ENCODE measurements at regions not wholly inside any gene's neighbourhood (a gene's known extent, or its start where the extent isn't known, plus 50 kb on each side); places are given as distances from the start of the nearest gene placed in this dataset.

GRCh38 chr19:32257326-32258073, 87.9 kb upstream of the ZNF507 start:
- Histone ChIP-seq H3K4me3 (no peak overlapping the region), H3K27ac (no peak overlapping the region), H3K36me3 (no peaks in the 10 kb centered on the region), H3K4me1 (no peaks in the 10 kb centered on the region), H3K9me3 (no peaks in the 10 kb centered on the region), H3K27me3 (no peaks in the 10 kb centered on the region)
- DNase-seq (peak in 1 of 2 donors; percentile 20), ATAC-seq (ENCODE audit: low FRiP score in 2 of 2) (no peak)
- WGBS, 2 donors = 82 to 86% methylated on average over 12 of the region's 12 CpGs
- TF ChIP-seq CTCF (IDR thresholded peaks at IDR 0.05) = no peak
- TF ChIP-seq EP300 (IDR thresholded peaks at IDR 0.05) = no peak
- no peak for TF ChIP-seq POLR2AphosphoS5 (IDR thresholded peaks at IDR 0.05)
- no peak for TF ChIP-seq POLR2A (IDR thresholded peaks at IDR 0.05)

DNA sequence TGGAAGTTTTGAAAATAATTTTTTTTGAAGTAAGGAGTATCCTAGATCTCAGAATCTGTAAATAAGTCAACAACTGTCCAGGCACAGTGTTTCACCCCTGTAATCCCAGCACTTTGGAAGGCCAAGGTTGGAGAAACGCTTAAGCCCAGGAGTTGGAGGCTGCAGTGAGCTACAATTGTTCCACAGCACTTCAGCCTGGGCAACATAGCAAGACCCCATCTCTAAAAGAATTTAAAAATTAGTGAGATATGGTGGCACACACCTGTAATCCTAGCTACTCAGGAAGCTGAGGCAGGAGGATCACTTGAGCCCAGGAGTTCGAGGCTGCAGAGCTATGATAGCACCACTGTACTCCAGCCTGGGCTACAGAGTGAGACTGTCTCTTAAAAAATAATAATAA, 87.2 kb upstream of the ZNF507 start:
- no peak for ATAC-seq (ENCODE audit: low FRiP score in 2 of 2)
- H3K9me3 ChIP-seq = no peaks in the 10 kb centered on the region
- 87 to 93% methylated on average over 2 of the region's 2 CpGs for WGBS, 2 donors
- H3K27ac ChIP-seq = no peak overlapping the region
- DNase-seq = no peak
- H3K4me1 ChIP-seq = no peaks in the 10 kb centered on the region
- no peak overlapping the region for H3K4me3 ChIP-seq
- H3K36me3 ChIP-seq = no peaks in the 10 kb centered on the region
- H3K27me3 ChIP-seq = no peaks in the 10 kb centered on the region
- TF ChIP-seq POLR2A (IDR thresholded peaks at IDR 0.05) = no peak
- no peak for TF ChIP-seq CTCF (IDR thresholded peaks at IDR 0.05)
- no peak for TF ChIP-seq EP300 (IDR thresholded peaks at IDR 0.05)
- no peak for TF ChIP-seq POLR2AphosphoS5 (IDR thresholded peaks at IDR 0.05)

- ATAC-seq (ENCODE audit: low FRiP score in 2 of 2) (no peak), DNase-seq (no peak)
- H3K36me3 ChIP-seq = no peaks in the 10 kb centered on the region
- H3K27ac ChIP-seq = no peak overlapping the region
- 77 to 83% methylated on average over 7 of the region's 7 CpGs for WGBS, 2 donors
- no peaks in the 10 kb centered on the region for H3K9me3 ChIP-seq
- H3K4me1 ChIP-seq = no peaks in the 10 kb centered on the region
- H3K4me3 ChIP-seq = no peak overlapping the region
- no peaks in the 10 kb centered on the region for H3K27me3 ChIP-seq
- TF ChIP-seq POLR2A (IDR thresholded peaks at IDR 0.05) (no peak), POLR2AphosphoS5 (IDR thresholded peaks at IDR 0.05) (no peak), CTCF (IDR thresholded peaks at IDR 0.05) (no peak), EP300 (IDR thresholded peaks at IDR 0.05) (no peak)
Observed at GRCh38 chr19:32264568-32264967, 80.8 kb upstream of the ZNF507 start.

DNA sequence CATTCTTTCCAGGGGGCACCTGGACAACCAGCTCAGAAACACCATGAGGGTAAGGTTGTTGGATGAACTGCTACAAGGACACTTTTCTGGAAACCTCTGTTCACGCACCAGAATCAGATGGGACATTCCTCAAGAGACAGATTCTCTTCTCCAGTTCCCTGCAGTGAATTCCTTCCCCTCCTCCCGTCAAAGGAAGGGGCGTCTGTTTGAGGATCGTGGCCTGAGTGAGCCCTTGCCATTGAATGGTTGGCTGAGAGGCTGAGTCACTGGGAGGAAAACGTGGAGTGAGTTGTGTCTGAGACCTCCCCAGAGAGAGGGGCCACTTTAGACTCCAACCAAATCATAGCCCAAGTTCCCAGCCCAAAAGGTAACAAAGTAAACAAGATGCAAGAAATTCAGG, 79.4 kb upstream of the ZNF507 start:
- no peak overlapping the region for H3K27ac ChIP-seq
- 33 to 34% methylated on average over 5 of the region's 5 CpGs for WGBS, 2 donors
- no peak for DNase-seq
- no peaks in the 10 kb centered on the region for H3K9me3 ChIP-seq
- H3K4me1 ChIP-seq = no peaks in the 10 kb centered on the region
- TF ChIP-seq EP300 (IDR thresholded peaks at IDR 0.05) (no peak), POLR2AphosphoS5 (IDR thresholded peaks at IDR 0.05) (no peak), POLR2A (IDR thresholded peaks at IDR 0.05) (no peak), CTCF (IDR thresholded peaks at IDR 0.05) (no peak)
- no peaks in the 10 kb centered on the region for H3K27me3 ChIP-seq
- no peak overlapping the region for H3K4me3 ChIP-seq
- no peak for ATAC-seq (ENCODE audit: low FRiP score in 2 of 2)
- no peaks in the 10 kb centered on the region for H3K36me3 ChIP-seq

DNA sequence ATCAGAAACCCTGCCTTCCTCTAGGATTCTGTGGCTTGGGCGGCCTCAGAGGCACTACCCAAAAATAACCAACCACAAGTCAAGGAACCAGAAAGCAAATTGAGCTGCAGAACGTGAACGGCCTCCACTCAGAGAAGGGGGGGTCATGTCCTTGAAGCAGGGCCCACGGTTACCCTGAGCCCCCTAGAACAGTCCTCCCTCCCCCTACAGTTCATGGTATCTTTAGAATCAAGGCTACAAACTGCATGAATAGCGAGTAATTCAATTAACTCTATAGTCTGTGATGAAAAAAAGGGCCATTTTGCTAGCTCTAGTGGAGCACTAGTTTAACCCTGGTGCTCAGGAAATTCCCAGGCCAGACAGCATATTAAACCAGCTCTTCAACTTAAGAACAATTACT, 79.0 kb upstream of the ZNF507 start:
- Histone ChIP-seq H3K27me3 (no peaks in the 10 kb centered on the region), H3K4me3 (no peak overlapping the region), H3K9me3 (no peaks in the 10 kb centered on the region), H3K36me3 (no peaks in the 10 kb centered on the region), H3K4me1 (no peaks in the 10 kb centered on the region), H3K27ac (no peak overlapping the region)
- TF ChIP-seq CTCF (IDR thresholded peaks at IDR 0.05) = no peak
- TF ChIP-seq POLR2A (IDR thresholded peaks at IDR 0.05) = no peak
- no peak for TF ChIP-seq EP300 (IDR thresholded peaks at IDR 0.05)
- no peak for TF ChIP-seq POLR2AphosphoS5 (IDR thresholded peaks at IDR 0.05)
- DNase-seq (no peak), ATAC-seq (ENCODE audit: low FRiP score in 2 of 2) (no peak)
- 33 to 59% methylated on average over 4 to 5 of the region's 5 CpGs for WGBS, 2 donors

All from upper lobe of left lung (tissue), 6 donors.